ENCODE measurements at regions not wholly inside any gene's neighbourhood (a gene's known extent, or its start where the extent isn't known, plus 50 kb on each side); places are given as distances from the start of the nearest gene placed in this dataset.
"Not testable (repeated sequence)": the region's sequence is repeated elsewhere in the genome, so short reads cannot be mapped to it uniquely, and the experiment has no call there.

- DNase-seq = no peak
These were observed 532.2 kb upstream of the STEAP1 start for GRCh38 chr7:89621925-89622641.

- peak; percentile 6 for DNase-seq
These were observed 531.1 kb upstream of the STEAP1 start for GRCh38 chr7:89623018-89623672.

- DNase-seq = not testable (repeated sequence)
These were observed 530.1 kb upstream of the STEAP1 start for GRCh38 chr7:89624155-89624554.

GRCh38 chr7:89648509-89648908 is 505.8 kb upstream of the STEAP1 start:
- DNase-seq = no peak

GRCh38 chr7:89655946-89656345 is 498.3 kb upstream of the STEAP1 start:
- DNase-seq = no peak

- no peak for DNase-seq
These were observed 492.4 kb upstream of the STEAP1 start for GRCh38 chr7:89661876-89662275.

GRCh38 chr7:89666136-89666835 is 488.0 kb upstream of the STEAP1 start:
- no peak for DNase-seq

GRCh38 chr7:89680161-89680560 is 474.1 kb upstream of the STEAP1 start:
- DNase-seq = no peak

GRCh38 chr7:89681448-89681847 is 472.8 kb upstream of the STEAP1 start:
- no peak for DNase-seq

- DNase-seq = no peak
These were observed 469.0 kb upstream of the STEAP1 start for GRCh38 chr7:89685287-89685686.

- DNase-seq = no peak
These were observed 467.1 kb upstream of the STEAP1 start for GRCh38 chr7:89687211-89687610.

GRCh38 chr7:89695241-89695640 is 459.0 kb upstream of the STEAP1 start:
- DNase-seq = no peak

- DNase-seq = no peak
These were observed 440.1 kb upstream of the STEAP1 start for GRCh38 chr7:89714131-89714530.

- DNase-seq = not testable (repeated sequence)
These were observed 435.3 kb upstream of the STEAP1 start for GRCh38 chr7:89718941-89719340.

GRCh38 chr7:89728481-89728880 is 425.8 kb upstream of the STEAP1 start:
- DNase-seq = peak; percentile 69

GRCh38 chr7:89731751-89732445 is 422.4 kb upstream of the STEAP1 start:
- no peak for DNase-seq

GRCh38 chr7:89738549-89738948 is 415.7 kb upstream of the STEAP1 start:
- DNase-seq = no peak

- no peak for DNase-seq
These were observed 396.4 kb upstream of the STEAP1 start for GRCh38 chr7:89757910-89758309.

GRCh38 chr7:89760690-89761089 is 393.6 kb upstream of the STEAP1 start:
- DNase-seq = no peak

- no peak for DNase-seq
These were observed 393.1 kb upstream of the STEAP1 start for GRCh38 chr7:89761173-89761572.

GRCh38 chr7:89770161-89770560 is 384.1 kb upstream of the STEAP1 start:
- DNase-seq = no peak

GRCh38 chr7:89771003-89771636 is 383.1 kb upstream of the STEAP1 start:
- DNase-seq = no peak

GRCh38 chr7:89772276-89772675 is 382.0 kb upstream of the STEAP1 start:
- DNase-seq = no peak

Measured in NCI-H1417 treated with DMSO at 0.1 percent for 48 hours (cell line).